ENCODE measurements at regions not wholly inside any gene's neighbourhood (a gene's known extent, or its start where the extent isn't known, plus 50 kb on each side); places are given as distances from the start of the nearest gene placed in this dataset.

- H3K4me1 ChIP-seq: no peaks in the 10 kb centered on the region
- no peaks in the 10 kb centered on the region for H3K9me3 ChIP-seq
- 86 to 91% methylated on average over 2 of the region's 2 CpGs for WGBS, 2 donors
- H3K4me3 ChIP-seq: no peak overlapping the region
- DNase-seq: no peak
- no peak for ATAC-seq (ENCODE audit: low FRiP score in 2 of 2)
- H3K27ac ChIP-seq: no peak overlapping the region
- H3K27me3 ChIP-seq: no peaks in the 10 kb centered on the region
- no peaks in the 10 kb centered on the region for H3K36me3 ChIP-seq
- no peak for TF ChIP-seq POLR2A (IDR thresholded peaks at IDR 0.05)
- TF ChIP-seq EP300 (IDR thresholded peaks at IDR 0.05): no peak
- TF ChIP-seq POLR2AphosphoS5 (IDR thresholded peaks at IDR 0.05): no peak
- no peak for TF ChIP-seq CTCF (IDR thresholded peaks at IDR 0.05)
These were observed 826.2 kb downstream of the EPHA7 start for GRCh38 chr6:92593201-92593600.

- H3K27me3 ChIP-seq: no peaks in the 10 kb centered on the region
- H3K36me3 ChIP-seq: no peaks in the 10 kb centered on the region
- no peak overlapping the region for H3K4me3 ChIP-seq
- DNase-seq: no peak
- ATAC-seq (ENCODE audit: low FRiP score in 2 of 2): no peak
- no peak overlapping the region for H3K27ac ChIP-seq
- H3K9me3 ChIP-seq: no peaks in the 10 kb centered on the region
- WGBS, 2 donors: 48 to 53% methylated on average over 1 of the region's 1 CpG
- no peaks in the 10 kb centered on the region for H3K4me1 ChIP-seq
- TF ChIP-seq POLR2A (IDR thresholded peaks at IDR 0.05): no peak
- no peak for TF ChIP-seq EP300 (IDR thresholded peaks at IDR 0.05)
- no peak for TF ChIP-seq CTCF (IDR thresholded peaks at IDR 0.05)
- TF ChIP-seq POLR2AphosphoS5 (IDR thresholded peaks at IDR 0.05): no peak
These were observed 829.4 kb downstream of the EPHA7 start for GRCh38 chr6:92589996-92590395.

- Histone ChIP-seq H3K36me3 (no peaks in the 10 kb centered on the region), H3K4me3 (no peak overlapping the region), H3K4me1 (no peaks in the 10 kb centered on the region), H3K27me3 (no peaks in the 10 kb centered on the region), H3K9me3 (no peaks in the 10 kb centered on the region), H3K27ac (no peak overlapping the region)
- ATAC-seq (ENCODE audit: low FRiP score in 2 of 2): no peak
- TF ChIP-seq CTCF (IDR thresholded peaks at IDR 0.05): no peak
- no peak for DNase-seq
- WGBS, 2 donors: 43 to 45% methylated on average over 3 of the region's 3 CpGs
These were observed 831.2 kb downstream of the EPHA7 start for GRCh38 chr6:92588148-92588547.

- Histone ChIP-seq H3K9me3 (no peaks in the 10 kb centered on the region), H3K4me3 (no peak overlapping the region), H3K36me3 (no peaks in the 10 kb centered on the region), H3K27me3 (no peaks in the 10 kb centered on the region), H3K4me1 (no peaks in the 10 kb centered on the region), H3K27ac (no peak overlapping the region)
- TF ChIP-seq EP300 (IDR thresholded peaks at IDR 0.05) (no peak), CTCF (IDR thresholded peaks at IDR 0.05) (no peak), POLR2AphosphoS5 (IDR thresholded peaks at IDR 0.05) (no peak), POLR2A (IDR thresholded peaks at IDR 0.05) (no peak)
- no peak for DNase-seq
- WGBS, 2 donors: 30 to 47% methylated on average over 1 of the region's 1 CpG
- ATAC-seq (ENCODE audit: low FRiP score in 2 of 2): no peak
These were observed 831.8 kb downstream of the EPHA7 start for GRCh38 chr6:92587525-92587924.

- H3K27ac ChIP-seq: no peak overlapping the region
- H3K4me3 ChIP-seq: no peak overlapping the region
- DNase-seq: no peak
- no peaks in the 10 kb centered on the region for H3K36me3 ChIP-seq
- no peaks in the 10 kb centered on the region for H3K4me1 ChIP-seq
- ATAC-seq (ENCODE audit: low FRiP score in 2 of 2): no peak
- H3K27me3 ChIP-seq: no peaks in the 10 kb centered on the region
- no peaks in the 10 kb centered on the region for H3K9me3 ChIP-seq
- TF ChIP-seq CTCF (IDR thresholded peaks at IDR 0.05): no peak
- no peak for TF ChIP-seq EP300 (IDR thresholded peaks at IDR 0.05)
- no peak for TF ChIP-seq POLR2AphosphoS5 (IDR thresholded peaks at IDR 0.05)
- no peak for TF ChIP-seq POLR2A (IDR thresholded peaks at IDR 0.05)
- 58 to 61% methylated on average over 8 of the region's 8 CpGs for WGBS, 2 donors
These were observed 833.0 kb downstream of the EPHA7 start for GRCh38 chr6:92586236-92586977.

Data from upper lobe of left lung (tissue), 6 donors.